CD4-positive, alpha-beta T cell treated with Interleukin-12 subunit alpha and Interleukin-12 subunit beta, for 1 hour (primary cell): ENCODE measurements at regions not wholly inside any gene's neighbourhood (a gene's known extent, or its start where the extent isn't known, plus 50 kb on each side); places are given as distances from the start of the nearest gene placed in this dataset.

Experiments
- DNase-seq: peaks from one replicate; pipeline ENCODE4 v3.0.0-alpha.2; 2020

DNA sequence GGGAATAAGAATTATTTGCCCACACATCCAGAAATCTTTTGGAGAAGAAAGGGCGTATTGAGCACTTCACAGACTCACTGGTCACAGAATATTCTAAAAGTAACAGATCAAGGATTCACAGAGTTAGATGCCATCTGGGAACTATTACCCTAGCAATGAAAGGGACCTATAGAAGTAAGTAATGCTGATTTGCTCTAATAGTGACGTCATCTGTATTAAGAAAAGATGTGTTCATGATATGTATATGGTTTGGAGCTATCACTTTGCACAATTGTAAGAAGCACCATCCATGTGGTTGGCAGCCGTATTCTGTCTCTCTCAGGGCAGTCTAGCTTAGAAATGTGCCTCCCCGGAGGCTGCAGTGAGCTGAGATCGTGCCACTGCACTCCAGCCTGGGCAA is 52.8 kb upstream of the SV2C start:
- no peak for DNase-seq

DNA sequence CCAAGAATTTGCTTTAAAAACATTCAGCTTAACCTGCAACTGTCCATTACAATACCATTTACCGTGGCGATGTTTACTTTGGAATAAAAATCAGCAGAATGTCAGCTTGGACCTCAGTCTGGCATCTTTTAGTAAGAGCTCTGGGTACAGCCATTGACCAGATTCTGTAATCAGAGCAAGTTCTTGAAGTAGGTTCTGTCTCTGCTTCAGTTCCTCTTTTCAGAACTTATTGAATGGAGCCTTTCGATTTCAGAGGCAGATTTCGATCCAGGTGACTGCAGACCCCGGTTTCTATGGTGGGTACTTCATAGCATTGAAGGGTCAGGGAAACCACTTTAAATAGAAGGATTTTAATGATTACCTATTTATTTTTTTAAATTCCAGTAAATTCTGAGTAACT is 53.4 kb upstream of the SV2C start:
- no peak for DNase-seq

DNA sequence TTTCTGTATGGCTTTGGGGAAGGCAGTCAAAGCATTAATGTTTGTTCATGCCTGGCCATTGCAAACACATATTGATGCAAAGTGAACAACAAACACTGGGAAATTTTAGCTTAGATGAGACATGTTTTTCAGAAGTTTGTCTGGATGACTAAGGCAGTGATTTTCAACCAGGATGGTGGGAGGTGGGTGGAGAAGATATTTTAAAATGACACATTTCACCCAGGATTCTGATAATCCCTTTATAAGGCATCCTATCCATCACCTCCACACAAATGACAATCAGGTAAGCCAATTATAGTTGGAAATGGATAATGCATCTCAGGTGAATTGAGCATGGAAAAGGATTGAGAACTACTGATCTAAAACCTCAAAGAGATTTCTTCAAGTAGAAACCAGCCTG is 57.4 kb upstream of the SV2C start:
- DNase-seq, result no peak

- no peak for DNase-seq
These were observed 58.1 kb upstream of the SV2C start for GRCh38 chr5:76025069-76025468.

DNA sequence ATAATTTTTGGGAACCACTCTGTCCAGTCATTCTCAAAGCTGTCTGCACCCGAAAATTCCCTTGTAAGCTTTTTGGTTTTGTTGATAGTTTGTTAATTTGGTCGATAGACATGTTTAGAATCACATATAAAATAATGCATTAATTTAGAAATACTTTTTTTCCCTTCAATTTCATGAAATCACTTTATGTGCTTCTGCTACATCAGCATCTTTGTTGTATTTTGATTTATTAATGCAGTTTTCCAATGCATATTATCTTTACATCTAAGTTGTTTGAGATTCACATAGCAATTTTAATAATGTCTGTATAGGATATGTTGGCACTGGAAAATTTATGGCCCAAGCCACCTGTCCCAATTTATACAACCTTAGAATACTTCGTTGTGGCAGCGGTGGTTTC is 60.6 kb upstream of the SV2C start:
- DNase-seq, result no peak

- no peak for DNase-seq
These were observed 61.1 kb upstream of the SV2C start for GRCh38 chr5:76021936-76022584.

- no peak for DNase-seq
These were observed 66.9 kb upstream of the SV2C start for GRCh38 chr5:76016258-76016657.

GRCh38 chr5:76014005-76014404 is 69.2 kb upstream of the SV2C start:
- DNase-seq, result no peak

GRCh38 chr5:76007904-76008303 is 75.3 kb upstream of the SV2C start:
- no peak for DNase-seq

DNA sequence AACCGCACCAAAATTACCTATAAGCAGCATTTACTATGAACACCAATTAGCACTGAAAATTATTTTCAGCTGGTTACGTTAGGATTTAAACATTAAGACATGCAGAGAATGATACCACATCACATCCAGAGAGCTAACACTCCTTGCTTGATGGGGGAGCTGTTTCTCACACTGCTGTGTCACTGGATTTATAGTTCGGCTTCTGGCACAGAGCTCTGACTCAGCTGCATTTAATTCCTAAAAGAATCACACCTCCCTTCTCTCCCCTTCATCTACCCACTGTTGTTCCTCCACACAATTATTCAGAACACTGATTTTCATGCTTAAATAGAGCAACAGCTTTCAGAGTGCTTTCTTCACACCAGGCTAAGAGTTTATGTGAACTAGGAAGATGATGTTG is 82.6 kb upstream of the SV2C start:
- DNase-seq, result no peak

- DNase-seq, result no peak
These were observed 89.3 kb upstream of the SV2C start for GRCh38 chr5:75993643-75994520.

DNA sequence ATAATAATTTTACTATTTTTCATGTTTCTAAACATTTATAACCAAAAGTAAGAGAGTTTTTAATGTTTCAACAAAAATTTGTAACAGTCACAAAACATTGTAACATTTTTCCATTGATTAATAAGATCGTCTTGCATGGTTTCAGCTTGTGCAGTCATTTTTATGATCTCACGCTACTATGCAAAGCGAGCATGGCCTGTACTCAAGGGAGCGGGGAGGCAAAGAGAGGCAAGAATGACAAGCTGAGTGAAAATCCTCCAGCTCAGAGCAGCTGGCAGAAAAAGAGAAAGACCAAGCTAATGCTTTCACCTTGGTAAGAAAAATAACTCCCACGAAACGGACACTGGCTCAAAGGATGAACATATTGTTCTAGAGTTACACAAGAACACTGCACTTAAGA is 90.0 kb upstream of the SV2C start:
- no peak for DNase-seq

GRCh38 chr5:75992753-75993152 is 90.4 kb upstream of the SV2C start:
- DNase-seq, result no peak

DNA sequence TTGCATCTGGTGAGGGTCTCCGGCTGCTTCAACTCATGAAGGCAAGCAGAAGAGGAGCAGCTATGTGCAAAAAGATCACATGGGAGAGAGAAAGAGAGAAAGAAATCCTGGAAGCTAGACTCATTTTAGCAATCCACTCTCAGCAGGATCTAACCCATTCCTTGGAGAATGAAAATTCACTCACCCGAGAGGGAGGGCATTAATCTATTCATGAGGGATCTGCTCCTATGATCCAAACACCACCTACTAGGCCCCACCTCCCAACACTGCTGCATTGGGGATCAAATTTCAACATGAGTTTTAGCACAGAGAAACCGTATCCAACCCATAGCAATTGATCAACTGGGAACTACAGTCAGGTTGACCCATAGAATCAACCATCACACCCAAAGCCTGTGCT is 98.1 kb upstream of the SV2C start:
- no peak for DNase-seq

GRCh38 chr5:75975496-75975895 is 107.7 kb upstream of the SV2C start:
- DNase-seq, result no peak

DNA sequence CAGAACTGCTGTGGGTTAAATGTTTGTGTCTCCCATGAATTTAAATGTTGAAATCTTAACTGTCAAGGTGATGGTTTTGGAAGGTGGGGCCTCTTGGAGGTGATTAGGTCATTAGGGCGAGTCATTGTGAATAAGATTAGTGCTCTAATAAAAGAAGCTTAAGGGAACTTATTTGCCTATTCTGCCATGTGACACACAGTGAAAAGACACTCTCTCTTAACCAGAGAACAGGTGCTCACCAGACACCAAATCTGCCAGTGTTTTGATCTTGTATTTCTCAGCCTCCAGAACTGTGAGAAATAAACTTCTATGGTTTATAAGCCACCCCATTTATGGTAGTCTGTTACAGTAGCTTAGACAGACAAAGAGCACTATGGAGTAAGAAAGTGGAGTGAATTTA is 117.9 kb upstream of the SV2C start:
- DNase-seq, result no peak

DNA sequence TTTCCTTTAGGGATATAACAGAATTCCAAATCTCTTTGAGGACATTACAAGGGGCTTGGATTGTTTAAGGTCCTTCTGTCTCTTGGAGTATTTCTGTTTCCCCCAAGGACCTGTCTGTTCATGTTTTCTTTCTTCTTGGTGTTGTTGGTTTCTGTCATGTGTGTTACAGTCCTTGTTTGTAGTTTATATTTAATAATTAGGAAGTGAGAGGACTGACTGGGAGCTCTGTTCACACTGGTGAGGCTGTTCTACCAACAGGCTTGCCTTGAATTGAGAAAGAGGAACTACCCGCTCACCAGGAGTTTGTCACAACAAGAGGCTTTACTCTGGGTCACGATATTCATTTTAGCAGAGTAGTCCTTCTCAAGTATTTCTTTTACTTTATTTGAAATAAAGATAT is 119.2 kb upstream of the SV2C start:
- no peak for DNase-seq

DNA sequence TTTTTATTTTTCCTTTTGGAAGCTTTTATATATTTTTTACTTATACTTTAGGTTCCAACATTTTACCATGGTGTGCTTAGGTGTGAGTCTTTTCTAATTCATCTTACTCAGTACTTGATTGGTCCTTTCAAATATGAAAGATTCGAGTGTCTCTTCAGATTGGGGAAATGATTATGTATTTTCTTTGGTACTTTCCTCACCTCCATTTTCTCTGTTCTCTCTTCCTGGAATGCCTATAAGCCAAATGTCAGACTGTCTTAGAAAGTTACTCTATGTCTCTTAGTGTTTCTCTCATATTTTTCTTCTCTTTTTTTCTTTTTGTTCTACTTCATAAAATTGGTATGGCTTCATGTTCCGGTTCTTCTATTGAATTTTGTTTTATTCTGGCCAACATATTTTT is 119.6 kb upstream of the SV2C start:
- DNase-seq, result no peak

GRCh38 chr5:75961818-75962217 is 121.4 kb upstream of the SV2C start:
- DNase-seq, result no peak

DNA sequence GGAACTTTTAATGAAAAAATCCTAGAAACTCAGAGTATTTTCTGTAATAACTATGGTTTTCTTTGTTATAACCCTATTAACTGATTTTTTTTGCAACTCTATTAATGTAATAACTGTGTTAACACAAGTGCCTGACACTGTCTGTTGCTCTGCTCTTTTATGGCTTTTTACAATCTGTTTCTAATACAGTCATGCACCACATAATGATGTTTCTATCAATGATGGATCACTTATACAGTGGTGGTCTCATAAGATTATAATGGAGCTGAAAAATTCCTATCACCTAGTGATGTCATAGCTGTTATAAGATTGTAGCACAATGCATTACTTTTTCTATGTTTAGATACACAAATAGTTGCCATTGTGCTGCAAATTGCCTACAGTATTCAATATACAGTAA is 123.1 kb upstream of the SV2C start:
- no peak for DNase-seq

- no peak for DNase-seq
These were observed 130.2 kb upstream of the SV2C start for GRCh38 chr5:75952963-75953362.

- DNase-seq, result no peak
These were observed 130.9 kb upstream of the SV2C start for GRCh38 chr5:75952291-75952690.

- no peak for DNase-seq
These were observed 131.5 kb upstream of the SV2C start for GRCh38 chr5:75951716-75952115.

- no peak for DNase-seq
These were observed 132.0 kb upstream of the SV2C start for GRCh38 chr5:75951158-75951557.

GRCh38 chr5:75948438-75948837 is 134.7 kb upstream of the SV2C start:
- no peak for DNase-seq
